GM20000 (cell line): ENCODE measurements at regions not wholly inside any gene's neighbourhood (a gene's known extent, or its start where the extent isn't known, plus 50 kb on each side); places are given as distances from the start of the nearest gene placed in this dataset.

Source experiments
- DNase-seq: peaks from one replicate; pipeline ENCODE4 v3.0.0; 2012; ENCODE audit warnings: low spot score
- TF ChIP-seq, protein P1 (sequence below): IDR thresholded peaks from 2 replicates; pipeline ENCODE4 v1.5.1; 2012; ENCODE audit warnings: mild to moderate bottlenecking, control low read depth; ENCODE audit errors: extremely low read depth, missing control alignments

- TF ChIP-seq, protein P1, sequence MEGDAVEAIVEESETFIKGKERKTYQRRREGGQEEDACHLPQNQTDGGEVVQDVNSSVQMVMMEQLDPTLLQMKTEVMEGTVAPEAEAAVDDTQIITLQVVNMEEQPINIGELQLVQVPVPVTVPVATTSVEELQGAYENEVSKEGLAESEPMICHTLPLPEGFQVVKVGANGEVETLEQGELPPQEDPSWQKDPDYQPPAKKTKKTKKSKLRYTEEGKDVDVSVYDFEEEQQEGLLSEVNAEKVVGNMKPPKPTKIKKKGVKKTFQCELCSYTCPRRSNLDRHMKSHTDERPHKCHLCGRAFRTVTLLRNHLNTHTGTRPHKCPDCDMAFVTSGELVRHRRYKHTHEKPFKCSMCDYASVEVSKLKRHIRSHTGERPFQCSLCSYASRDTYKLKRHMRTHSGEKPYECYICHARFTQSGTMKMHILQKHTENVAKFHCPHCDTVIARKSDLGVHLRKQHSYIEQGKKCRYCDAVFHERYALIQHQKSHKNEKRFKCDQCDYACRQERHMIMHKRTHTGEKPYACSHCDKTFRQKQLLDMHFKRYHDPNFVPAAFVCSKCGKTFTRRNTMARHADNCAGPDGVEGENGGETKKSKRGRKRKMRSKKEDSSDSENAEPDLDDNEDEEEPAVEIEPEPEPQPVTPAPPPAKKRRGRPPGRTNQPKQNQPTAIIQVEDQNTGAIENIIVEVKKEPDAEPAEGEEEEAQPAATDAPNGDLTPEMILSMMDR: no peak
- no peak for DNase-seq
These were observed 74.9 kb upstream of the GUCY1A1 start for GRCh38 chr4:155591738-155592143.

DNA sequence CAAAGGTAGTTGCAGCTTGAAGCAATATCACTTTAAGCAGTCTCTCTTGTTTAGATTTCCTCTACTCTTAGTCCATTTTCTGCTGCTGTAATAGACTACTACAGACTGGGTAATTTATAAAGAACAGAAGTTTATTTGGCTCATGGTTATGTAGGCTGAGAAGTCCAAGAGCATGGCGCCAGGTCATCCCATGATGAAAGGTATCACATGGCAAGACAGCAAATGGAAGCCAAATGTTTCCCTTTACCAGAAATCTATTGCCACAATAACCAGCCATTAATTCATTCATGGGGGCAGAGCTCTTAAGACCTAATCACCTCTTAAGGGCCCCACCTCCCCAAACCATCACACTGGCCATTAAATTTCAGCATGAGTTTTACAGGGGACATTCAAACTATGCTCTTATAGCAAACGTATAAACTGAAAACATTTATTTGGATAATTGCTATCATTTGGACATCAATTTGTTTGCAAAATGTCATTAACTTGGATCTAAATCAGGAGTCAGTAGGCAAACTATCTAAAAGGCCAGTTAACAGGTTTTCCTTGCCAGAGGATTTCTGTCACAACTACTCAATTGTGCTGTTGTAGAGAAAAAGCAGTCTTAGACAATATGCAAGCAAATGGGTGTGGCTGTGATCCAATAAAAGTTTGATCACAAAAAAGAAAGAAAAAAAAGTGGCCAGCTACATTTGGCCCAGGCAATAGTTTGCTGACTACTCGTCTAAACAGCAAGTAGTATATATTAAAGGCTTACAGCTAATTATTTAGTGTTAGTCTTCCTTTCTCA lies 75.7 kb upstream of the GUCY1A1 start:
- TF ChIP-seq, protein P1: no peak
- no peak for DNase-seq

- DNase-seq: no peak
- TF ChIP-seq, protein P1: no peak
These were observed 78.2 kb upstream of the GUCY1A1 start for GRCh38 chr4:155588437-155588836.

DNA sequence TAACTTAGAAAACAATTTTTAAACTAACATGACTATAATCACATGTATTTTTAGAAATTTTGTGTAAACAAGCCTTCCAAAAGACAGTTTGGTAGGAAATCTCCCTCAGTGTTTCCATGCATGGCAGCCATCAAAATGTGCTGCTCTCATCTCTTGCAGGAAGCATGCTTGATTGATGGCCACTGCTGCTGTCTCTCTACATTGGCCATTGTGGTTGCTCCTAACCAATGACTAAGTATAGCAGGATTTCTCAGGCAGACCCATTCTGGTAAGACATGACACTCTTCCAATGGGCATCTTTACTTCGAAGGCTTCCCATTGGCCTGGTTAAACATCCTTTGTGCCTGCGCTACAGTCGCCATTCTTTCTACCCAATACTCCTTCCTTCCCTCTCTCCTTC lies 78.9 kb upstream of the GUCY1A1 start:
- TF ChIP-seq, protein P1: no peak
- DNase-seq: no peak

- DNase-seq: no peak
- TF ChIP-seq, protein P1: no peak
These were observed 83.6 kb upstream of the GUCY1A1 start for GRCh38 chr4:155582971-155583437.

GRCh38 chr4:155582041-155582440 lies 84.6 kb upstream of the GUCY1A1 start:
- TF ChIP-seq, protein P1: no peak
- no peak for DNase-seq

DNA sequence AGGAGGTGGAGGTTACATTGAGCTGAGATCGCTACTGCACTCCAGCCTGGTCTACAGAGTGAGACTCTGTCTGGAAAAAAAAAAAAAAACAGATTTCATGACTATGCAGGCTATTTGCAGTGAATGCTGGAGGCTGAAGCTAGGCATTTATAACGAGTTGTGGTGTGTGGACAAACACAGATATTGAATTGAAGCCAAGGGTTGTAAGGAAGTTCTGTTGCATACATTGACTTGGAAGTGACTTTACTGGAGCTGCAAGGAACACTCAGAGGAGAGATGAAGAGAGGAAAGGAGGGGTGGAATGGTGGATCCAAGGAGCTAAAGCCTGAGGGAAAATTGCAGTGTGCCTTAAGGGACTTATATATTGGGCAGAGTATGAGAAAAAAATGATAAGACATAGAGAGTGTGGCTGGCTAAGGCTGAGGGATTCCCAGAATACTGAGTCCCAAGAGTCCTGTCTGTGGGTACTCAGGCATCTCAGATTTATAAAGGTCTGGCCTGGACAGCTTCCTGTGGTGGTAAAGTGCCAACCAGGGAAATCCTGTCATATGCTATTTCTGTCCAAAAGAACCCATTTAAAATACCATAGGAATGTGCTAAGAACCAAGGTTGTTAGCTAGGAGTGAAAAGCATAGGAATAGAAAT lies 87.8 kb upstream of the GUCY1A1 start:
- no peak for DNase-seq
- TF ChIP-seq, protein P1: no peak
